HCT116 (cell line): ENCODE measurements at regions not wholly inside any gene's neighbourhood (a gene's known extent, or its start where the extent isn't known, plus 50 kb on each side); places are given as distances from the start of the nearest gene placed in this dataset.

ENCODE experiments used
- ATAC-seq: fragments of 200-7000 bp; cut with Tn5 transposase; 2 replicates; pipeline ENCODE4 v1.9.1; 2020; ENCODE audit warnings: mild to moderate bottlenecking, moderate library complexity
- BruUV-seq: library from RNA; stranded (reverse); fragments of 400-500 nt; replicated peaks from 2 replicates; lab custom pipeline; 2021; lab: Mats Ljungman, UMichigan
- CTCF ChIA-PET: fragments of 300-600 bp; sonication (Branson Sonifier 250); formaldehyde crosslinking; loops from one replicate; lab custom pipeline; 2021; ENCODE audit warnings: antibody characterized with exemption; lab: Charles Lee
- POLR2A ChIA-PET: fragments of 300-600, 350-600 bp; sonication (Branson Sonifier 250); formaldehyde crosslinking; loops from one replicate; lab custom pipeline; 2021; ENCODE audit warnings: antibody characterized with exemption; lab: Charles Lee
- RAD21 ChIA-PET, 2 experiments: fragments of 300-600 bp; sonication (Branson Sonifier 250); formaldehyde crosslinking; loops; one replicate each; lab custom pipeline; 2023; ENCODE audit warnings: low total read pairs in 2 of 2; ENCODE audit not compliant: uncharacterized antibody in 2 of 2, unreplicated experiment in 2 of 2, low non-redundant PET in 1 of 2; lab: Charles Lee
- DNase-seq: peaks from one replicate; pipeline ENCODE4 v3.0.0-alpha.2; 2010; ENCODE audit warnings: low read depth, low spot score
- H2AFZ ChIP-seq: fragments of 200-600 bp; shearing (Covaris generic), sonication (generic); 2 replicates; pipeline ENCODE4 v1.6.1; 2017; ENCODE audit warnings: low read depth, mixed run types, mixed read lengths, antibody characterized with exemption, low read length; ENCODE audit not compliant: poor library complexity, severe bottlenecking
- H3K27ac ChIP-seq: 2 replicates; pipeline ENCODE4 v1.5.1; 2012; ENCODE audit warnings: low read depth, low read length
- H3K27me3 ChIP-seq: fragments of 200-600 bp; sonication (generic); 2 replicates; pipeline ENCODE4 v1.6.1; 2016; ENCODE audit warnings: mixed run types, low read length, mixed read lengths; ENCODE audit not compliant: insufficient read depth
- H3K36me3 ChIP-seq, 2 experiments: fragments of 200-500 bp in 1 of 2; fragments of 200-600 bp in 1 of 2; sonication (Bioruptor generic) in 1 of 2; sonication (generic) in 1 of 2; 2 replicates each; pipeline versions ENCODE4 v1.5.1 to v1.6.1; 2014 to 2016; ENCODE audit warnings: low read length in 2 of 2, inconsistent platforms in 1 of 2, mixed read lengths in 1 of 2, mixed run types in 1 of 2; ENCODE audit not compliant: insufficient read depth in 2 of 2, control insufficient read depth in 1 of 2
- H3K4me1 ChIP-seq, 2 experiments: fragments of 200-600 bp in 1 of 2; sonication (generic) in 1 of 2; 2 replicates each; pipeline versions ENCODE4 v1.5.1 to v1.6.1; 2012 to 2017; ENCODE audit warnings: low read length in 2 of 2, inconsistent platforms in 1 of 2, mild to moderate bottlenecking in 1 of 2, mixed read lengths in 1 of 2, mixed run types in 1 of 2, moderate library complexity in 1 of 2; ENCODE audit not compliant: insufficient read depth in 2 of 2, control insufficient read depth in 1 of 2
- H3K4me2 ChIP-seq: fragments of 200-600 bp; sonication (generic); 2 replicates; pipeline ENCODE4 v1.6.1; 2017; ENCODE audit warnings: mixed run types, low read length, mixed read lengths
- H3K4me3 ChIP-seq, 2 experiments: fragments of 200-600 bp in 1 of 2; sonication (generic) in 1 of 2; replicated peaks in 1 of 2; 2 replicates each; pipeline ENCODE4 v1.5.1; 2011 to 2016; ENCODE audit warnings: low read length in 2 of 2, control low read depth in 1 of 2, low read depth in 1 of 2, mild to moderate bottlenecking in 1 of 2, mixed read lengths in 1 of 2, mixed run types in 1 of 2
- H3K79me2 ChIP-seq: fragments of 200-600 bp; sonication (generic); 2 replicates; pipeline ENCODE4 v1.6.1; 2017; ENCODE audit warnings: mild to moderate bottlenecking, mixed run types, low read length, moderate library complexity, mixed read lengths; ENCODE audit not compliant: insufficient read depth
- H3K9ac ChIP-seq: fragments of 200-600 bp; sonication (generic); 2 replicates; pipeline ENCODE4 v1.6.1; 2016; ENCODE audit warnings: low read length, mixed read lengths
- H3K9me2 ChIP-seq: fragments of 200-600 bp; sonication (generic), shearing (Covaris generic); 2 replicates; pipeline ENCODE4 v1.6.1; 2017; ENCODE audit warnings: mixed run types, mild to moderate bottlenecking, moderate library complexity; ENCODE audit not compliant: insufficient read depth
- H3K9me3 ChIP-seq, 2 experiments: fragments of 200-500 bp in 1 of 2; fragments of 200-600 bp in 1 of 2; sonication (Bioruptor generic) in 1 of 2; sonication (generic) in 1 of 2; 2 replicates each; pipeline ENCODE4 v1.6.1; 2014 to 2017; ENCODE audit warnings: low read length in 2 of 2, mixed read lengths in 2 of 2, inconsistent platforms in 1 of 2, low read depth in 1 of 2, mild to moderate bottlenecking in 1 of 2, mixed run types in 1 of 2, moderate library complexity in 1 of 2; ENCODE audit not compliant: control insufficient read depth in 1 of 2, insufficient read depth in 1 of 2
- H4K20me1 ChIP-seq: fragments of 200-600 bp; sonication (generic), shearing (Covaris generic); 2 replicates; pipeline ENCODE4 v1.6.1; 2017; ENCODE audit warnings: mixed run types, mild to moderate bottlenecking, moderate library complexity; ENCODE audit not compliant: insufficient read depth
- CBX3 ChIP-seq: IDR thresholded peaks from 2 replicates; pipeline ENCODE4 v1.6.1; 2012; ENCODE audit warnings: low read depth
- CEBPB ChIP-seq: IDR thresholded peaks from 2 replicates; pipeline ENCODE4 v1.6.1; 2012; ENCODE audit warnings: low read depth
- EGR1 ChIP-seq: IDR thresholded peaks from 2 replicates; pipeline ENCODE4 v1.6.1; 2012; ENCODE audit warnings: low read depth
- EZH2 ChIP-seq: fragments of 200-600 bp; sonication (generic); IDR thresholded peaks from 2 replicates; pipeline ENCODE4 v1.6.1; 2017; ENCODE audit warnings: antibody characterized with exemption, mixed run types
- FOSL1 ChIP-seq: IDR thresholded peaks from 2 replicates; pipeline ENCODE4 v1.6.1; 2012; ENCODE audit warnings: low read depth
- POLR2A ChIP-seq: IDR thresholded peaks from 2 replicates; pipeline ENCODE4 v1.7.0; 2011; ENCODE audit warnings: borderline replicate concordance; ENCODE audit not compliant: insufficient read depth, insufficient read length; ENCODE audit errors: extremely low read depth
- POLR2AphosphoS5 ChIP-seq: IDR thresholded peaks from 2 replicates; pipeline ENCODE4 v1.6.1; 2011; ENCODE audit warnings: mild to moderate bottlenecking, low read depth, low read length, moderate library complexity
- REST ChIP-seq: IDR thresholded peaks from 2 replicates; pipeline ENCODE4 v1.6.1; 2012; ENCODE audit warnings: low read depth
- TCF7L2 ChIP-seq: IDR thresholded peaks from 2 replicates; pipeline ENCODE4 v1.7.0; 2011; ENCODE audit warnings: borderline replicate concordance, inconsistent platforms; ENCODE audit not compliant: insufficient read depth, insufficient read length; ENCODE audit errors: extremely low read depth
- YY1 ChIP-seq: IDR thresholded peaks from 2 replicates; pipeline ENCODE4 v1.6.1; 2011; ENCODE audit warnings: low read length, low read depth, moderate library complexity, mild to moderate bottlenecking; ENCODE audit not compliant: insufficient replicate concordance; ENCODE audit errors: extremely low read depth
- ZNF274 ChIP-seq: fragments of 200-500 bp; sonication (Bioruptor generic); IDR thresholded peaks from 2 replicates; pipeline ENCODE4 v1.6.1; 2014; ENCODE audit warnings: mild to moderate bottlenecking, low read depth, low read length, inconsistent platforms
- intact Hi-C: fragments of 100-400 bp; cut with micrococcal nuclease; formaldehyde crosslinking; loops from 2 replicates; pipeline ENCODE4 v1.10.0; 2022
- TF ChIP-seq, protein P1 (sequence below): IDR thresholded peaks from 2 replicates; pipeline ENCODE4 v1.6.1; 2012

DNA sequence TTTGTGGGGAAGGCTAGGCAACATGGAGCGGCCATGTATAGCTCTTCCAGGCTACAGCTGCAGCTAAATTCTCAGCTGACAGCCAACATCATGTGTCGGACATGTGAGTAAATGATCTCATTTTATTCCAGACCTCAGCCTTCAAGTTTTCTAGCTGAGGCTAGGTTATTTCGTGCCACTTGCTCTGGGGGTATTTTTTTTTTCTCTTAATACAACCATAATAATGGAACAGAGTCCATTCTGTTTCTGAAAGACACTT is 573.5 kb downstream of the CD109 start:
- DNase-seq, result no peak
- POLR2A ChIA-PET, result no interaction called here
- H4K20me1 ChIP-seq, result no peaks in the 10 kb centered on the region
- RAD21 ChIA-PET, result no interaction called here
- no peaks in the 10 kb centered on the region for H3K27me3 ChIP-seq
- intact Hi-C loops, result no loop called here
- H3K4me1 ChIP-seq, result no peaks in the 10 kb centered on the region
- no peak overlapping the region for H3K9ac ChIP-seq
- H2AFZ ChIP-seq, result no peak overlapping the region
- ATAC-seq, result no peak
- no peak overlapping the region for H3K4me2 ChIP-seq
- no peaks in the 10 kb centered on the region for H3K9me2 ChIP-seq
- H3K79me2 ChIP-seq, result no peaks in the 10 kb centered on the region
- H3K4me3 ChIP-seq, result no peak overlapping the region
- TF ChIP-seq, protein P1, sequence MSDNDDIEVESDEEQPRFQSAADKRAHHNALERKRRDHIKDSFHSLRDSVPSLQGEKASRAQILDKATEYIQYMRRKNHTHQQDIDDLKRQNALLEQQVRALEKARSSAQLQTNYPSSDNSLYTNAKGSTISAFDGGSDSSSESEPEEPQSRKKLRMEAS, result no peak
- TF ChIP-seq POLR2A (no peak), EZH2 (no peak), ZNF274 (no peak), REST (no peak), TCF7L2 (no peak), CBX3 (no peak), FOSL1 (no peak), YY1 (no peak), EGR1 (no peak), CEBPB (no peak), POLR2AphosphoS5 (no peak)
- CTCF ChIA-PET, result interaction anchor here (1.1 kb wide), 1 partner anchor 11 kb away, joined by 3 read pairs; no protein-coding TSS in a partner anchor
- BruUV-seq, result no TSS peak
- H3K27ac ChIP-seq, result no peak overlapping the region
- no peaks in the 10 kb centered on the region for H3K36me3 ChIP-seq
- no peaks in the 10 kb centered on the region for H3K9me3 ChIP-seq
